ENCODE measurements at regions not wholly inside any gene's neighbourhood (a gene's known extent, or its start where the extent isn't known, plus 50 kb on each side); places are given as distances from the start of the nearest gene placed in this dataset.
"Not testable (repeated sequence)": the region's sequence is repeated elsewhere in the genome, so short reads cannot be mapped to it uniquely, and the experiment has no call there.

DNA sequence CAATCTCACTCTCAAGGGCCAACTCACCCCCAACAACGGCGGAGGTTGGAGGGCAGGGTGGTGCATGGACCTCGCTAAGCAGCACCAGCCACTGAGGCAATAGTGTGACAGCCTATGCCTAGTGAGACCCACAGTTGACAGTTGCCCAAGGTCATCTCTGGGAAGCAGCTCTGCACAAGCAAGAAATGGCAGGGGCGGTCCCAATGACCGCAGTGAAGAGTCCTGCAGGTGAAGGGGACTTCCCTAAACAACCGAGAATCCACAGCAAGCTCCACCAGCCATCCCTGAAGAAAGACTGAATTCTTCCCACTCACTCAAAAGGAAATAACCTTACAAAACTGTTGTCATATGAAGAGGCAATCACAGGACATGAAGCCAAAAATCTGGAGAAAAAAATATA lies 313.4 kb upstream of the ID2 start:
- no peak for DNase-seq

DNA sequence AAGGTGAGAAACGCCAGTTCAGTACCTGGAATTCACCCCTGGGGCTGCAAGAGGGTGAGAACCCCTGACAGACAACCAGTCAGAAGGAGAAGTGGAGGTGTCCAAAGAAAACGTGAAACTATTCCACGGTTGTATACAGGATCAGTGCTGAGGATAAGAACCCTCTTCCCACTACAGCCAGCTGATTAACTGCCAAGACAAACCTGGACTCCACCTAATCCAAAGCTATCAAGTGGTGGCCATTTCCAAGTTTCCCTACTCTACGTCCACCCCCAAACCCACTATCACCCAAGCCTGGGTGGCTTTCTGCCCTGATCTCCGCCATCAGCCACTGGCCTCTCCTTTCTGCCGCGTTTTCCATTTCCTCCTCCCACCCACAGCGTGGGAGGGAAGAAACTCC lies 312.3 kb upstream of the ID2 start:
- DNase-seq: no peak

DNA sequence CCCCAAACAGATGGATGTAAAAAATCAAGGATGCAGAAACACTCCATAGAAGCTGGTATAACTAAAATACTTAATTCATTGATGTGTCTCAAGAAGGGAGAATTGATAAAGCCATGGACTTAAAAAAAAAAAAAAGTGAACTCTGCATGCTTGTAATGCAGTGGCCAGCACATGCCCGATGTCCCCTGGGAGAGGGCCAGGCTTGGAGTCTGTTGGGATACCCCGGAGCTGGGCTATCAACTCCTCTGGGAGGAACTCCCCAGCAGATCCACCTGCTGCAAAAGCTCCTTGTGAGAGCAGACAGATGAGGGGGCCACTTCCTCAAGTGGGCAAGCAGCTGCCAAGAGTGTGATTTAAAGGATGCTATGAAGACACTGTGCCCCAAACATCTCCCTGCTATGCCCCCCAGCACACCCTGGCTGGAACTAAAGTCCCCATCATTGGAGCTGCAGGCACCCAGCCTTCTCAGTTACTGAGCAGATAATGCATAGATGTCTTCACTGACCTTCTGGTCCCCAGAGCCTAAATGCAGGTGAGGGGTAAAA lies 311.5 kb upstream of the ID2 start:
- no peak for DNase-seq

DNA sequence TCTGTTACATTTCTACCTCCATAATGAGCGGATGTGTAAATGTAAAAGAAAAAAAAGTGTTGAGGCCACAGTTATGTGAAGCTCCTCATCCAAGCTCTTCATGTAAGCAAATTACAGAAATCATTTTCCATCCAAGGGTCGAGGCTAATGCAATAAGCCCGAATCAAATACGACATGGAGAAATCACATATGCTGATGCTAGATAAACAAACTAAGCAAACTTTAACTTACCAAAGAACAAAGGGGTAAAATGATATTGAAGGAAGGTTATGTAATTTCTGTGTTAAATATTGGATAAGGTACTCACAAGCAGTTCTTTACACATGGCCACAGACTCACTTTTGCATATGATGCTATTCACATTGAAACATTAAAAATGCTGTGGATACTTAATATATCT lies 310.2 kb upstream of the ID2 start:
- DNase-seq: no peak

DNA sequence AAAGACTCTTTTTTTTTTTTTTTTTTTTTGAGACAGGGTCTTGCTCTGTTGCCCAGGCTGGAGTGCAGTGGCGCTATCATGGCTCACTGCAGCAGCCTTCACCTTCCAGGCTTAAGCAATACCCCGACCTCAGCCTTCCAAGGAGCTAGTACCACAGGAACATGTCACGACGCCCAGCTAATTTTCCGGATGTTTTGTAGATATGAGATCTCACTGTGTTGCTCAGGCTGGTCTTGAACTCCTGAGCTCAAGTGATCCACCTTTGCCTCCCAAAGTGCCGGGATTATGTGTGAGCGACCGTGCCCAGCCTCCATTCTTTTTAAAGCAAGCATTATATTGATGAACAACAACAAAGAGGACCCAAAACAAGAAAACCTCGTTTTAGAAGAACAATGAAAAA lies 307.1 kb upstream of the ID2 start:
- no peak for DNase-seq

DNA sequence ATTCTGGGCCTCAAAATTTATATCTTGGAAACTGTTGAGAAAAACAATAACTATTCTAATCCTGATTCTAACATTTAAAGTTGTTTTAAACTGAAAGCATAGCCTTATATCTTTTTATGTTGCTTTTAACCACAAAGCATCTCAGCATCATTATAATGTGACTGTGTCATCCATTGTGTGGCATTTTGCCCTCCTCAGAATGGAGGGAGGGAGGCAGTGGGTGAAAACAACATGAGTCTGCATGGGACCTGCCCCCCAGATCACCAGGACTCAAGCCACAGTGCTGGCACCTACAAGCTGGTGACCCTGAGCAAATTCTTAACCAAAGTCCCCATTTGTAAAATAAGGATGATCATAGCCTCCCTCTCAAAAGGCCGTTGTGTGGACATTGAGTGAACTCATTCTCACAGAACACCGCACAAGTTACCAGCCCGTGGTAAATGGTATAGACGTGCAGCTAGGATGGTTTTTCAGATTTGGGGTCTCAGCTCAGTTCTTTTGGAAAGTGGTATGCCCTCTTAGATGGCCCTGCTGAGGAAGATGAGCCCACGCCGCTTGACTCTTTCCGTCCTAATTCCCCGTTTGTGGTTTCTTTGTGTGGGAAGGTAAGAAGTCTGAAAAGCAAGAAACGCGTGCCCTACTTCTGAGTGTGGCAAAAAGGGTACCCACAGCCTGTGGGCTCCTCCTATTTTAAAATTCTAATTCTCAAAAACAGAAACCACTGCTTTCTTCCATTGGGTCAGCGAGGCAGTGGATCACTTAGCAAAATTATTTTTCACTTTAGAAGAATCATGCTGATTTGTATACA lies 305.0 kb upstream of the ID2 start:
- DNase-seq: peak in 1 of 2 donors; percentile 19

DNA sequence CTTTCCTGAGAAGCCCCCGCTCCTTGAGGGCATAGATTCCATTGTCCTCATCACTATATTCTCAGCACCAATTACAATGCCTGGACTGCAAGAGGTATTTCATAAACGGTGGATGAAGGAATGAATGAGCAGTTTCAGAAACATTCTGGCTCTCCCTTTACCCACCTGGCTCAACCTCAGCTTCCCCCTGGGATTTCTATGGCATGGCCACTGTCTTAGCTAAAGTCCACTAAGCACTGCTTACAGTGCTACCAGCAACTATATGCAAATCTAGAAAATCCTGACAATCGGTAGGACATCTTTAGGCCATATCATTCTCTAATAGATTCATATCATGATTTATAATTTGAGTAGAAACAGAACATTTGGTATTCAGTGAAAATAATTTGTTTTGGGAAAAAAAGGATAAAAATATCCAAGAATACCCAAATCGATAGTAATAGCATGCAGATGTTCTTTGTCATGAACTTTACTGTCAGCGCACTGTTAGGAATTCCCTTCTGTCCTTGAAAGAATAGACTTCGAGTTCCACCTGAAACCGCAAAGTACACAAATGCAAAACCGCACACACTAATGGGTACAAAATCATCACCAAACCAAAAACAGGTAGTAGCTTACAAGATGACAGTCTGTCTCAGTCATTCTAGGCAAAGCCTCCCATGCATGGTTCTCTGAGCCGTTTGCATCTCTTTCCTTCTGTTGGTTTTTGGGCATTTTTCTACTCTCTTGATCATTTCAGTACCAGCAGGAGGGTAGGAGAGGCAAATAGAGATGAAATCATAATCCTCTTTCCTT lies 303.6 kb upstream of the ID2 start:
- no peak for DNase-seq

DNA sequence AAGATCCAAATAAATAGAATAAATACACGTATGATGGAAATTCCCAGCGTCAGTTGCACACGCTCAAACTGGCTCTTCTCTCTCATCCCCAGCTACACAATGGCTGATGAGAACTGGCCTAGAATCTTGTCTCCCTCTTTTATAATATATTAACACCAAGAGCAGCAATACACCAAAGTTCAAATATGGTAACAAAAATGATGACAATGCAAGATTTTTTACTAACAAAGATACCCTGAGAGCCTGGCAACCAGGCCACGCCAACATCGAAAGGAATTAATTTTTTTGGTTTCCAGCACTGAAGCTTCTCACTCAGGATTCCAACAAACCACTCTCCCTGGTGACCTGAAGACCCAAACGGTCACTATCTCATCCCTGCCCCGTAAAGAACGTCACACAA lies 302.7 kb upstream of the ID2 start:
- no peak for DNase-seq

DNA sequence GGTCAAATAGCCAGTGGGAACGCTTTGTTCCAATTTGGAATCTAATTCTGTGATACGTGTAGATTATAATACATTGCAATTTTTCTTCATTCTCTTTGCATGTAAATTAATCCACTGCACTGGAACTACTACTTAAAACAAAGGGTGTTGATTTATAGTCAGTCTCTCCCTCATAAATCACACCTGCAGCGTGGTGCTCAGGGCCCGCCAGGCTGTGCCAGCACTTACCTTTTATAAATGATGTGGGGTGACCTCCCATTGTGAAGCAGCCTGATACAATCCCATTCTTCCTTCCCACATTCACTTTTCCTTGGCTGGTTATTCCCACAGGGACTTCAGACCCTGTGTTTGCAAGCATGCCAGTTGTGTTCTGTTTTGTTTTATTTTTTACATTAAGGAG lies 302.3 kb upstream of the ID2 start:
- DNase-seq: no peak

DNA sequence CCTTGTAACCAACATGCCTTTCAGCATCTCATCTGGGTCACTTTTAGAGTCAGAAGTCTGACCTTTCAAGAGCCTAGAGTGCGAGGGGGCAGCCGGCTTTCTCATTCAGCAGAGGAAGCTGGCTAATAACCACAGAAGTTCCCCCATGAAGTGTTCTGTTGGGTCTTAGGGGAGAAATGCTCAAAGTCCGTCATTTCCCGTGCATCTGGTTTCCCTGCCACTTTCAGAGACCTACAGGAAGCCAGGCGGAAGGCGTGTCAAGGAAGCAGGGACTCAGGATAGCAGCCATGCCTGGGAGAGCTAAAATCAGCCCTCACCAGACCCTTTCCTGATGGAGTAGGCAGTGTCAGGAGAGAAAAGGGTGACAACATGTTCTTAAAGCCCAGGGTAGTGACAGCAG lies 301.8 kb upstream of the ID2 start:
- DNase-seq: no peak

DNA sequence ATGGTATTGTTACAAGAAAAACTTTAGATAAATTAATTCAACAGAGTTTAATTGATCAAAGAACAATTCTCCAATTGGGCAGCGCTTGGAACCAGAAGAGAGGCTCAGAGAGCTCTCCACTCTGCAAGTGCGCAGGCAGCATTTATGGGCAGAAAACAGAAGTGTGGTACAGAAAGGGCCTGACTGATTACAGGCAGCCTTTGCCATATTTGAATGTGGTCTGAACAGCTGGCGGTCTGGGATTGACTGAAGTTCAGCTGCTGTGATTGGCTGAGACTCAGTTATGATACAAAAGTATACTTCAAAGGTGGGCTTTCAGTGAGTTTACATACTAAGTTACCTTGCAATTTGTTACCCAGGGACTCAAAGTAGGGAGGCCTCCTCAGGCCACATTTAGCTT lies 301.3 kb upstream of the ID2 start:
- no peak for DNase-seq

DNA sequence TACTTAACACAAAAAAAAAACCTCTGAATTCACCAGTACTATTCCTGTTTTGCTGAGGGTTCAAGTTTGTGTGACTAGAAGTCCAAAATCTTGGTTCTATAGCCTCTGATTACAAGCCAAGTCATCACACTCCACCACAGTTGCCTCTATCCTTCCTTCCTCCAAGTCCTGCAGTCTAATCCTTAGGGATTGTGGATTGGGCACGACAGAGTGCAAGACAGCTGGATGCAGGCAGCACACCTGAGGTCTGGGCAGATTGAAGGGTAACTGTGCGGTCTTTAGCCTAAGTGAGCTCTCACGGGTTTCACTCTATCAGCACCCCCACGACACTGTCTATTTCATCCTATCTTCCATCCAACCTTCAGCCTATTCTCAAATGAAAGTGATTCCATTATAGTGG lies 299.4 kb upstream of the ID2 start:
- no peak for DNase-seq

DNA sequence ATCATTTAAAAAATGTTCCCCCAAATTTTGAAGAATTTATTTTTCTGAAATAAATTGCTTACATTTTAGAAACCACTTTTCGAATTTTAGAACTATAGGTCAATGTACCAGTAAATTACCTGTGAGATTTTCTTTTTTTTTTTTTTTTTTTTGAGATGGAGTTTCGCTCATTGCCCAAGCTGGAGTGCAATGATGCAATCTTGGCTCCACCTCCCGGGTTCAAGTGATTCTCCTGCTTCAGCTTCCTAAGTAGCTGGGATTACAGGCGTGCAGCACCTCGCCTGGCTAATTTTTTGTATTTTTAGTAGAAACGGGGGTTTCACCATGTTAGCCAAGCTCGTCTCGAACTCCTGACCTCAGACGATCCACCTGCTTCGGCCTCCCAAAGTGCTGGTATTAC lies 295.1 kb upstream of the ID2 start:
- DNase-seq: not testable (repeated sequence)

DNA sequence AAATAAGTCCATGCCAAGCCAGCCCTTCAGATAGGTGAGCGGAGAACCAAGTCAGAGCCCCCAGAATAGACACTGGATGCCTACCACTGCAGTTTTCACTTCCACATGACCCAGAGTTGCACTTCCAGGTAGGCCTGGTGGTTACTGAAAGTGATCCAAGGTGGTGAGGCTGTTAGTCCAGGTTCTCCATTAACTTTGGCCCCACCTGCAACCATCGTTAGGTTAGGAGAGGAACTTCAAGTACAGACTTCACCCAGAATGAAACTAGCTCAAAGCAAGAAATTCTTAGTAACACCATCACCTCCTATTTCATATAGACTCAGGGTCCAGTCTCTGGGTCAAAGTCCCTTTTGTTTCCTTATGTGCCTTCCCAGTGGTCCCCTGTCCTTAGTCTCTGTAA lies 293.1 kb upstream of the ID2 start:
- no peak for DNase-seq

DNA sequence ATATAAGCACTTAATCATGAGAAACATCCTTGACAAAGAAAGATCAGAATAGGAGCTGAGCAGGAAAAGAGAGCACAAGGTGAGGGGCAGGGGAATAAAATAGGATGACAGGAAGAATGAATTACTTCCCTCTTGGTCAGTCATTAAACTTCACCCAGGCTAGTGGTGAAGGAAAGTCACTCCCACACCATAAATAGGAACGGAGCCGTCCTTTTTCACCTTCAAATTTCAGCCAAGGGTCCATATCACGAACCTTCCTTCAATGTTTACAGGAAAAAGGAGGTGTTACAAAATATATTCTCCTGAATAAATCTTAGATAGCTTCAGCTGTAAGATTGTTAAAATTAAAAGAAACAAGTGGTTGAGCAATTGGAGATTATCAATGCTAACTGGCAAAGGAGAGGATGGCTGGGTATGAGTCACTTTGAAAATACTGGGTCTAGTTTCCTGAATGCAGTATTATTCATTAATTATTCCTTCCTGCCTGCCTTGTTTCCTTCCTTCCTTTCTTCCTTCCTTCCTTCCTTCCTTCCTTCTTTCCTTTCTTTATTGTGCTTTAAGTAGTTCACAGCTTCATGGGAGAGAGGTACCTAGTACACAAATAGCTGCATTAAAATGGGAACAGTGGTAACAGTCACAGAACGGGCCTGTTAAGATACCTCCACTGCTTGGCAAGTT lies 292.3 kb upstream of the ID2 start:
- no peak for DNase-seq

DNA sequence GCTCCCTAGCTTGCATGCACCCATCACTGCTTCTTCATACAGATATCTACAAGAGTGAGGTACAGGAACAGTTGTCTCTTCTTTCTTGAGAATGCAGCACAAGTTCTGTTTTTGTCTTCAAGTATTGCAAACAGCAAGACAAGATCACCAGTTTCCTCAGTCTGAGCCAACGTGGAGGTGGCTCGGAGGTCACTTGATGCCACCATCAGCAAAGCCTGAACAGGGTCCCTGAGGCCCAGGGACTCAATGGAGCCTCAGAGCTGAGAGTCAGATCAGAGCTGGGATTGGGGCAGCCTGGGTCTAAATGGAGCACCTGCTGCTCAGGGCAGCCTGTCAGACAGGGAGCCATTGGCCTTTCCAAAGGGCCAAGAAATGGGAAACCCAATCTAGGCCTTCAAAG lies 290.7 kb upstream of the ID2 start:
- no peak for DNase-seq

DNA sequence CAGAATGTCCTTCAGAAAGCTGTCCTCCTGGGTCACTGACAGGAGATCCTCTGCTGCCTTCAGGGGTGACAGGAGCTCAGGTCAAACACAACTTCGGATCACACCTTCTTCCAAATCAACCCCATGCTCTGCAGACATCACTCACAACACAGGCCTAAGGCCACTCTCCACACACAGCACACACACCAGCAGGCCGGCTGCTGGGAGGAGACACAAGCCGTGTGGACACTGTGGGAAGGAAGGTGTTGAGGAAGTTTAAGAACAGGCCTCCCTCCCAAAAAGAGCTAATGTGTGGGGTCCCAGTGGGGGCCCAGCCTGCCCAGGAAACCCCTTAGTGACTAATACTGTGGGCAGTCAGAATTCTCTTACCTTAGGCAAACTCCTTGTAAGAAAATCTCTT lies 290.3 kb upstream of the ID2 start:
- DNase-seq: no peak

DNA sequence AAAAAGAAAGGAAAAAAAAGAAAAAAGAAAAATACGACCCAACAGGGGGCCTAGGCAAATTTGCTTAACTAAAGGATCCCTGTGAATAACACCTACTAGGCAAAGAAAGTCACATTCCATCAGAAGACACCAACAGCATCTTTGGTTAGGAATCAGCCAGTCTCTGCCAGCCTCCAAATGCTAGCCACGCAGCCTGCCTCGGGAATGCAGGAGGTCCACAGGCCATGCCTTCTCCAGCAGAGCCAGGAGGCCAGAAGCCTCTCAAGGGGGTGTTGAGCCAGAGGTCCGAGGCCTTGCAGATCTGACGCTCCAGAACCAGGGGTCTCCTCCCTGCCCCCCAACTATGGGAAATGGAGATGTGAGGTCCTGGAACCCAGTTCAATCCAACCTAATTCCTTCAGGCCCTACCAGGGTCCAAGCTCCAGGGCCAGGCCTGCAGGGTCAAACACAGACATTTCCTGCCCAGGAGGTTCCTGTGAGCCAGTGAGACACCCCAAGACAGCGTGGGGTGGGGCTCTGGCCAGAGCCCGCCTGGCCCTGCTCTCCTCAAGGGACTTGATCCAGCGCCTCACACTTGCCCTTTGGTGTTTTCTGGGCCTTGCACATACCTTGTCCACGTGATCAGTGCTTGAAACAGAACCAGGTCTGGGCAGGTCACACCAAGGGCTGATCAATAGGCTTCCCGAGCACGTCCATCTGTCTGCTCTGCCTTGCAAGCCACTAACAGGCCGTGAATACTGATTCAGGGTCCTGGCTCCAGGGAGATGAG lies 289.6 kb upstream of the ID2 start:
- DNase-seq: no peak

DNA sequence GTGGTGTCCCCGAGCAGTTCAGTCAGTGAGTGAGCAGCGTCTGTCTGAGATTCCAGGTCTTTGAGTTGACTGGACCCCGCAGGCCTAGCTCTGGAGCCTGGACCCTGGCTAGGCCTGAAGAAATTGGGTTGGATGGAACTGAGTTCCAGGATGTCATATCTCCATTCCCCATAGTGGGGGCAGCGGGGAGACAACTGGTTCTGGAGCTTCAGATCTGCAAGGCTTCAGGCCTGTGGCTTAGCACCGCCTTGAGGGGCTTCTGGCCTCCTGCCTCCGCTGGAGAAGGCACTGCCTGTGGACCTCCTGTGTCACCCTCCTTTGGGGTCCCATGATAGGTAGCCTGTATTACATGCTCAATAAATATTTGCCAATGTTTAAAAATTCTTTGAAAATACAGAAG lies 288.4 kb upstream of the ID2 start:
- DNase-seq: no peak

DNA sequence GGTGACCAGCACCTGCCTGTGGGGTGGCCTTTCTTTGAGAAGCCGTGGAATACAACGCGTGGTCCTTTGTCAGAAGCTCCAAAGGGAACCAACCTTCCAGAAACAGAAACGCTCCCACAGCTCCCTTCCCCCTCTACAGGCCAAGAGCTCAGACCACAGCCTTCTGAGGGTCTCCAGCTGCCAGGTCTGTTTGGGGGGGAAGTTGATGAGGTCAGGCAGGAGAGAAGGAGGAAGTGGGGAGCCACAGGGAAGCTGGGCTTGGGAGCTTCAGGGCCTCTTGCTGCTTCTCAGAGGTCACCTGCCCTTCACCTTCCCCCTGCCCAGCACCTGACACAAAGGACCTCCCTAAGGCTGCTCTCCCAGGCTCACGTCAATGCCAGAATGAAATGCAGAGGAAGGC lies 287.7 kb upstream of the ID2 start:
- no peak for DNase-seq

DNA sequence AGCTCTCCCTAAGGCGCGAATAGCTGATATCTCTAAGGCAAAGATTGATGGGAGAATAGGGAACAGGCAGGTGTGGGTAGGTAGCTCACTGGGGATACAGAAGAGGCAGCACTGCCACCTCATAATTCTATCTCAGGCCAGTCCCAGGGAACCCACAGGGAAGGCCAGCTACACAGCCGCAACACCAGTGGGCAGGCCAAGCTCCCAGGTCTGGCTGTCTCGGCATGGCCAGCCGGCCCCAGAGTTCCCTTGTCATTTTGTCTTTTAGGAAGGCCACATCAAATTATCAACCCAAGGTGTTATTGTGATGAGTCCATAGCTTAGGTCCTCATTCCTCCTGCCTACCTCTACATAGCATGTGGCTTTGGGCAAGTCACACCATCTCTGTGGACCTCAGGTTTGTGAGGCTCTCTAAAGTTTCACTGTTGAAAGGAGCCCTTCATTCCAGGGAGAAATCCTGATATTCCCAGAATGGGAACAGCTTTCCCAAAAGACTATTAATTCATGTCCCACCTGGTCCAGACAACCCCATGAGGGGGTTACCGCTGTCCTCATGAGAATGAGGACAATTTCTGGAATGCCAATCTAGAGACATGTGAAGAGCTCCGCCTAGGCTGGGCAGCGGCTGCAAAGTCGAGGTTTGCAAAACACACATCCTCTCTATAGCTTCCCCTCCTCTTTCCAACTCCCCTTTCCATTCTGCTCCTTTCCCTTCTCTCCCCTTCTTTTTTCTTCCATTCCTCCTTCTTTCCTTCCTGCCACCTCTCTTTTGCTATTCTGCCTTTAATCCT lies 287.1 kb upstream of the ID2 start:
- no peak for DNase-seq

DNA sequence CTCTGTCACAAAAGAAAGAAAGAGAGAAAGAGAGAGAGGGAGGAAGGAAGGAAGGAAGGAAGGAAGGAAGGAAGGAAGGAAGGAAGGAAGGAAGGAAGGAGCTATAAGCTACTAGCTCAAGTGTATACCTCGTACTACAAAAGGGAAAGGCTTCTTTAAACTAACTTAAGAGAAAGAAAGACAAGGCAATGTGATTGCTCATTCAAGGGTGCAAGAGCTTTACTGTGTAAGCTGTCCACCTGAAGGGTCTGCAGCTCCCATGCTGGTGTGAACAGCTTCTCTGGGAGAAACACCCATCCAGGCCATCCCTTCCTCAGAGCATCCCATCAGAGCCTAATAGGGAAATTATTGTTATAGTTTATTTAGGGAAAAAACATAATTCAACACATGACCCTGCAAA lies 286.1 kb upstream of the ID2 start:
- no peak for DNase-seq
